ENCODE measurements at regions not wholly inside any gene's neighbourhood (a gene's known extent, or its start where the extent isn't known, plus 50 kb on each side); places are given as distances from the start of the nearest gene placed in this dataset.

DNA sequence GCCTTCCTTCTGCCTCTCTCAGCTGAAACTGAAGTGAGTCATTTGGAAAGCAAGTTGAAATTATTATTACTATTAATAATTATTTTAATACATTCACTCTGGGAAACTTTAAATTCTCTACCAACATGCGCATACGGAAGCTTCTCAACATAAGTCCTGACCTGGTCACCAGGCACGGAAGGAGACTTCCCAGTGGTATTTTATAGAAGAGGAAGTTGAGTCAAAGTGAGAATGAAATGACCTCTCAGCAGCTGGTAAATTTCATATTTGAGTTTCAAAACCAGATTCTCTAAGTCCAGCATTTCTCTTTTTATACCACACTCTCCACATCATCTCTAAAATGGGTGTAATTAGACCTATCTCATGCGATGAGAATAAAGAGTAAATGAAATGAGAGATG, 747.4 kb downstream of the VRK1 start:
- POLR2A ChIA-PET = no interaction called here
- DNase-seq (ENCODE audit: low spot score) (no peak), FAIRE-seq (no peak), ATAC-seq (no peak)
- no peaks in the 10 kb centered on the region for H4K20me1 ChIP-seq (ENCODE audit: insufficient read depth, low read length)
- H2AFZ ChIP-seq (ENCODE audit: low read length) = no peak overlapping the region
- no peaks in the 10 kb centered on the region for H3K36me3 ChIP-seq (replicated peaks in 1 of 2; ENCODE audit: control insufficient read depth in 1 of 2, insufficient read depth in 2 of 2, low read length in 2 of 2)
- no peaks in the 10 kb centered on the region for H3K79me2 ChIP-seq (ENCODE audit: insufficient read depth, low read length)
- no peaks in the 10 kb centered on the region for H3K4me1 ChIP-seq (ENCODE audit: insufficient read depth, low read length)
- in situ Hi-C loops (cut with HindIII; ENCODE audit: extremely low pct_ligation_motif_present, low pct_unique_long_range_greater_than_20kb) = no loop called here
- TF ChIP-seq POGZ (CRISPR knock-in tag; IDR thresholded peaks at IDR 0.05) (no peak), E2F1 (CRISPR knock-in tag; IDR thresholded peaks at IDR 0.05) (no peak), SRSF1 (optimal IDR thresholded peaks at IDR 0.05; ENCODE audit: low read depth, low read length) (no peak)
- H3K9ac ChIP-seq (ENCODE audit: insufficient read depth, low read depth, low read length) = no peak overlapping the region
- H3K27me3 ChIP-seq (ENCODE audit: control insufficient read depth in 1 of 2, insufficient read depth in 2 of 2, low read length in 2 of 2) = no peaks in the 10 kb centered on the region
- H3K9me3 ChIP-seq (ENCODE audit: low read length) = peaks cover 44% of the 10 kb centered on the region
- CTCF ChIA-PET (ENCODE audit: low intra/inter-chr PET ratio, low total read pairs) = no interaction called here
- H3K4me3 ChIP-seq (replicated peaks in 1 of 3; ENCODE audit: insufficient read depth in 1 of 3, low read depth in 2 of 3, low read length in 3 of 3) = no peak overlapping the region
- intact Hi-C loops (cut with micrococcal nuclease; ENCODE audit: unreplicated experiment) = no loop called here
- H3K4me2 ChIP-seq (ENCODE audit: low read depth, low read length) = no peak overlapping the region
- 56% methylated on average over 4 of the region's 4 CpGs for WGBS (ENCODE audit: low lambda C conversion rate)
- BruUV-seq (replicated peaks) = no TSS peak
- H3K27ac ChIP-seq (ENCODE audit: extremely low read length, insufficient read depth, low read length) = no peak overlapping the region

DNA sequence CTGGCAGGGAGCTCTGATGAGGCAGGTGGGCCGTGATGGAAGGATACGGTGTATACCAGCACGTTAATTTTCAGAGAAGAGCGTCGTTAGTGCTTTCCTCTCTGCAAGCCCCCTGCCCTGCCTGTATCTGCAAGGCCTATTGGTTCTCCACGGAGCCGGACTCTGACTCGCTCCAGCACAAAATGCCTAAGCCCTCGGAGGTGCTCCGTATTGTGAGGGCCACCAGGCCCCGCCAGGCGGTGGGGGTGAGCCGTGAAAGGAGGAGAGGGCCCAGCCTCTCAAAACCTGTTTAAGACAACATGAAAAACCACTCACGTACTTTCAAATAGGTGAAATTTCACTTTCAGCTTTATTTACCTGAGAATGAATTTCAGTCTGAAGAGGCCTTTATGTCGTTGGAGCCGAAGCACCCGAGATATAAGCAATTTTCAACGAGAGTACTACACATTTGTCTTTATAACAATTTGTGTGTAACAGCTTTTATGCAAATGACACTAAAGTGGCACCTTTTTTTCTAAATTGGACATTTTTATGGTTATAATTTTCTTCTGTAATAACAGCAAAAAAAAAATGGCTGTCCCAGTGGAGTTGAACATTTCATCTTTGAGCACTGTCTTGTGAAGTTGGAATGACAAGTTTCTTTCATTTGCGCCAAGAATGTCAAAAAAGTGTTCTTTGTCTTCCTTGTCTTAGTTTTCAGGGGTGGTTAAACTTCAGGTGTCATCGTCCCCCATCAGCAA, 749.5 kb downstream of the VRK1 start:
- no peaks in the 10 kb centered on the region for H3K79me2 ChIP-seq (ENCODE audit: insufficient read depth, low read length)
- H3K4me2 ChIP-seq (ENCODE audit: low read depth, low read length) = no peak overlapping the region
- H3K4me3 ChIP-seq (replicated peaks in 1 of 3; ENCODE audit: insufficient read depth in 1 of 3, low read depth in 2 of 3, low read length in 3 of 3) = no peak overlapping the region
- DNase-seq (ENCODE audit: low spot score) = no peak
- CTCF ChIA-PET (ENCODE audit: low intra/inter-chr PET ratio, low total read pairs) = no interaction called here
- intact Hi-C loops (cut with micrococcal nuclease; ENCODE audit: unreplicated experiment) = no loop called here
- H3K4me1 ChIP-seq (ENCODE audit: insufficient read depth, low read length) = no peaks in the 10 kb centered on the region
- no peaks in the 10 kb centered on the region for H4K20me1 ChIP-seq (ENCODE audit: insufficient read depth, low read length)
- no peak overlapping the region for H2AFZ ChIP-seq (ENCODE audit: low read length)
- H3K9me3 ChIP-seq (ENCODE audit: low read length) = peaks cover 33% of the 10 kb centered on the region
- H3K36me3 ChIP-seq (replicated peaks in 1 of 2; ENCODE audit: control insufficient read depth in 1 of 2, insufficient read depth in 2 of 2, low read length in 2 of 2) = no peaks in the 10 kb centered on the region
- no TSS peak for BruUV-seq (replicated peaks)
- FAIRE-seq = no peak
- POLR2A ChIA-PET = no interaction called here
- H3K9ac ChIP-seq (ENCODE audit: insufficient read depth, low read depth, low read length) = no peak overlapping the region
- in situ Hi-C loops (cut with HindIII; ENCODE audit: extremely low pct_ligation_motif_present, low pct_unique_long_range_greater_than_20kb) = no loop called here
- WGBS (ENCODE audit: low lambda C conversion rate) = 33% methylated on average over 20 of the region's 20 CpGs
- ATAC-seq = no peak
- H3K27me3 ChIP-seq (ENCODE audit: control insufficient read depth in 1 of 2, insufficient read depth in 2 of 2, low read length in 2 of 2) = no peaks in the 10 kb centered on the region
- H3K27ac ChIP-seq (ENCODE audit: extremely low read length, insufficient read depth, low read length) = no peak overlapping the region
- TF ChIP-seq, protein P1, sequence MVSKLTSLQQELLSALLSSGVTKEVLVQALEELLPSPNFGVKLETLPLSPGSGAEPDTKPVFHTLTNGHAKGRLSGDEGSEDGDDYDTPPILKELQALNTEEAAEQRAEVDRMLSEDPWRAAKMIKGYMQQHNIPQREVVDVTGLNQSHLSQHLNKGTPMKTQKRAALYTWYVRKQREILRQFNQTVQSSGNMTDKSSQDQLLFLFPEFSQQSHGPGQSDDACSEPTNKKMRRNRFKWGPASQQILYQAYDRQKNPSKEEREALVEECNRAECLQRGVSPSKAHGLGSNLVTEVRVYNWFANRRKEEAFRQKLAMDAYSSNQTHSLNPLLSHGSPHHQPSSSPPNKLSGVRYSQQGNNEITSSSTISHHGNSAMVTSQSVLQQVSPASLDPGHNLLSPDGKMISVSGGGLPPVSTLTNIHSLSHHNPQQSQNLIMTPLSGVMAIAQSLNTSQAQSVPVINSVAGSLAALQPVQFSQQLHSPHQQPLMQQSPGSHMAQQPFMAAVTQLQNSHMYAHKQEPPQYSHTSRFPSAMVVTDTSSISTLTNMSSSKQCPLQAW (CRISPR knock-in tag; IDR thresholded peaks at IDR 0.05) = no peak
- TF ChIP-seq ZNF616 (CRISPR knock-in tag; IDR thresholded peaks at IDR 0.05; ENCODE audit: low read depth) (no peak), HMG20B (CRISPR knock-in tag; conservative IDR thresholded peaks at IDR 0.05) (no peak), PTBP1 (IDR thresholded peaks at IDR 0.05; ENCODE audit: low read depth, low read length, poor library complexity, severe bottlenecking) (no peak)
- TF ChIP-seq, protein P2, sequence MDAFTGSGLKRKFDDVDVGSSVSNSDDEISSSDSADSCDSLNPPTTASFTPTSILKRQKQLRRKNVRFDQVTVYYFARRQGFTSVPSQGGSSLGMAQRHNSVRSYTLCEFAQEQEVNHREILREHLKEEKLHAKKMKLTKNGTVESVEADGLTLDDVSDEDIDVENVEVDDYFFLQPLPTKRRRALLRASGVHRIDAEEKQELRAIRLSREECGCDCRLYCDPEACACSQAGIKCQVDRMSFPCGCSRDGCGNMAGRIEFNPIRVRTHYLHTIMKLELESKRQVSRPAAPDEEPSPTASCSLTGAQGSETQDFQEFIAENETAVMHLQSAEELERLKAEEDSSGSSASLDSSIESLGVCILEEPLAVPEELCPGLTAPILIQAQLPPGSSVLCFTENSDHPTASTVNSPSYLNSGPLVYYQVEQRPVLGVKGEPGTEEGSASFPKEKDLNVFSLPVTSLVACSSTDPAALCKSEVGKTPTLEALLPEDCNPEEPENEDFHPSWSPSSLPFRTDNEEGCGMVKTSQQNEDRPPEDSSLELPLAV (CRISPR knock-in tag; conservative IDR thresholded peaks at IDR 0.05; ENCODE audit: low read depth) = no peak
- TF ChIP-seq, protein P3, sequence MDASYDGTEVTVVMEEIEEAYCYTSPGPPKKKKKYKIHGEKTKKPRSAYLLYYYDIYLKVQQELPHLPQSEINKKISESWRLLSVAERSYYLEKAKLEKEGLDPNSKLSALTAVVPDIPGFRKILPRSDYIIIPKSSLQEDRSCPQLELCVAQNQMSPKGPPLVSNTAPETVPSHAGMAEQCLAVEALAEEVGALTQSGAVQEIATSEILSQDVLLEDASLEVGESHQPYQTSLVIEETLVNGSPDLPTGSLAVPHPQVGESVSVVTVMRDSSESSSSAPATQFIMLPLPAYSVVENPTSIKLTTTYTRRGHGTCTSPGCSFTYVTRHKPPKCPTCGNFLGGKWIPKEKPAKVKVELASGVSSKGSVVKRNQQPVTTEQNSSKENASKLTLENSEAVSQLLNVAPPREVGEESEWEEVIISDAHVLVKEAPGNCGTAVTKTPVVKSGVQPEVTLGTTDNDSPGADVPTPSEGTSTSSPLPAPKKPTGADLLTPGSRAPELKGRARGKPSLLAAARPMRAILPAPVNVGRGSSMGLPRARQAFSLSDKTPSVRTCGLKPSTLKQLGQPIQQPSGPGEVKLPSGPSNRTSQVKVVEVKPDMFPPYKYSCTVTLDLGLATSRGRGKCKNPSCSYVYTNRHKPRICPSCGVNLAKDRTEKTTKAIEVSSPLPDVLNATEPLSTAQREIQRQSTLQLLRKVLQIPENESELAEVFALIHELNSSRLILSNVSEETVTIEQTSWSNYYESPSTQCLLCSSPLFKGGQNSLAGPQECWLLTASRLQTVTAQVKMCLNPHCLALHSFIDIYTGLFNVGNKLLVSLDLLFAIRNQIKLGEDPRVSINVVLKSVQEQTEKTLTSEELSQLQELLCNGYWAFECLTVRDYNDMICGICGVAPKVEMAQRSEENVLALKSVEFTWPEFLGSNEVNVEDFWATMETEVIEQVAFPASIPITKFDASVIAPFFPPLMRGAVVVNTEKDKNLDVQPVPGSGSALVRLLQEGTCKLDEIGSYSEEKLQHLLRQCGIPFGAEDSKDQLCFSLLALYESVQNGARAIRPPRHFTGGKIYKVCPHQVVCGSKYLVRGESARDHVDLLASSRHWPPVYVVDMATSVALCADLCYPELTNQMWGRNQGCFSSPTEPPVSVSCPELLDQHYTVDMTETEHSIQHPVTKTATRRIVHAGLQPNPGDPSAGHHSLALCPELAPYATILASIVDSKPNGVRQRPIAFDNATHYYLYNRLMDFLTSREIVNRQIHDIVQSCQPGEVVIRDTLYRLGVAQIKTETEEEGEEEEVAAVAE (CRISPR knock-in tag; IDR thresholded peaks at IDR 0.05; ENCODE audit: borderline replicate concordance) = no peak

Data from HepG2 (cell line).